IMR-90 (cell line): ENCODE measurements at regions not wholly inside any gene's neighbourhood (a gene's known extent, or its start where the extent isn't known, plus 50 kb on each side); places are given as distances from the start of the nearest gene placed in this dataset.
A peak's percentile ranks its signal among the peaks of the same experiment; 100 is the strongest.

Experiments
- ATAC-seq: fragments of 200-7000 bp; cut with Tn5 transposase; 2 replicates; pipeline ENCODE4 v1.9.1; 2020; ENCODE audit warnings: low read depth, mild to moderate bottlenecking, moderate library complexity
- BruUV-seq: library from RNA; stranded (reverse); fragments of 400-500 nt; replicated peaks from 2 replicates; lab custom pipeline; 2021; lab: Mats Ljungman, UMichigan
- CTCF ChIA-PET: fragments of 300-600 bp; formaldehyde crosslinking; extraction: SDS; loops from one replicate; lab custom pipeline; 2021; ENCODE audit warnings: antibody characterized with exemption; lab: Yijun Ruan, JAX
- POLR2A ChIA-PET: fragments of 300-600 bp; sonication (Branson Sonifier 250); formaldehyde crosslinking; loops from one replicate; lab custom pipeline; 2022; ENCODE audit warnings: antibody characterized with exemption; ENCODE audit not compliant: unreplicated experiment; lab: Charles Lee
- DNase-seq: peaks from one replicate; pipeline ENCODE4 v3.0.0; 2013
- H2AFZ ChIP-seq: replicated peaks from 2 replicates; pipeline ENCODE3; 2013; ENCODE audit warnings: low read length, mild to moderate bottlenecking; ENCODE audit not compliant: poor library complexity
- H2AK5ac ChIP-seq: 2 replicates; pipeline ENCODE4 v1.6.1; 2013; ENCODE audit warnings: low read depth, low read length, inconsistent platforms
- H2AK9ac ChIP-seq: replicated peaks from 2 replicates; pipeline ENCODE3; 2013; ENCODE audit warnings: mild to moderate bottlenecking, low read depth, low read length, moderate library complexity; ENCODE audit not compliant: poor library complexity
- H2BK120ac ChIP-seq: 2 replicates; pipeline ENCODE4 v1.6.1; 2013; ENCODE audit warnings: low read depth, low read length, inconsistent platforms
- H2BK15ac ChIP-seq: 3 replicates; pipeline ENCODE4 v1.6.1; 2013; ENCODE audit warnings: low read depth, low read length, inconsistent platforms
- H2BK20ac ChIP-seq: 2 replicates; pipeline ENCODE4 v1.6.1; 2013; ENCODE audit warnings: low read depth, mild to moderate bottlenecking, inconsistent platforms, low read length, moderate library complexity
- H2BK5ac ChIP-seq: 2 replicates; pipeline ENCODE4 v1.6.1; 2013; ENCODE audit warnings: mild to moderate bottlenecking, low read depth, low read length, inconsistent platforms; ENCODE audit not compliant: poor library complexity, severe bottlenecking
- H3K14ac ChIP-seq: replicated peaks from 2 replicates; pipeline ENCODE4 v1.6.1; 2013; ENCODE audit warnings: low read depth, low read length, inconsistent platforms
- H3K18ac ChIP-seq: 2 replicates; pipeline ENCODE4 v1.6.1; 2013; ENCODE audit warnings: low read depth, low read length, control low read depth
- H3K23ac ChIP-seq: 2 replicates; pipeline ENCODE4 v1.6.1; 2013; ENCODE audit warnings: low read depth, low read length, inconsistent platforms
- H3K27ac ChIP-seq: 2 replicates; pipeline ENCODE4 v1.5.1; 2013; ENCODE audit warnings: mild to moderate bottlenecking, control low read depth, low read length; ENCODE audit not compliant: insufficient read depth
- H3K27me3 ChIP-seq: 2 replicates; pipeline ENCODE4 v1.6.1; 2013; ENCODE audit warnings: low read length; ENCODE audit not compliant: control insufficient read depth, insufficient read depth
- H3K36me3 ChIP-seq: 2 replicates; pipeline ENCODE4 v1.6.1; 2013; ENCODE audit warnings: low read length, mixed read lengths; ENCODE audit not compliant: control insufficient read depth, insufficient read depth
- H3K4ac ChIP-seq: 2 replicates; pipeline ENCODE4 v1.6.1; 2013; ENCODE audit warnings: low read depth, low read length, inconsistent platforms
- H3K4me1 ChIP-seq: 2 replicates; pipeline ENCODE4 v1.6.1; 2013; ENCODE audit warnings: low read length, mixed read lengths; ENCODE audit not compliant: control insufficient read depth, insufficient read depth
- H3K4me2 ChIP-seq: 2 replicates; pipeline ENCODE4 v1.6.1; 2013; ENCODE audit warnings: low read depth, mild to moderate bottlenecking, control low read depth, low read length, moderate library complexity
- H3K4me3 ChIP-seq: 2 replicates; pipeline ENCODE4 v1.5.1; 2013; ENCODE audit warnings: low read depth, mild to moderate bottlenecking, control low read depth, low read length, moderate library complexity; ENCODE audit not compliant: insufficient read depth
- H3K56ac ChIP-seq: 2 replicates; pipeline ENCODE4 v1.6.1; 2013; ENCODE audit warnings: low read length, inconsistent platforms; ENCODE audit not compliant: insufficient read depth; ENCODE audit errors: extremely low read depth
- H3K79me1 ChIP-seq, 2 experiments: 2 replicates each; pipeline ENCODE4 v1.6.1; 2013; ENCODE audit warnings: low read length in 2 of 2, inconsistent platforms in 1 of 2, low read depth in 1 of 2
- H3K9ac ChIP-seq: 2 replicates; pipeline ENCODE4 v1.6.1; 2013; ENCODE audit warnings: low read depth, low read length, control low read depth
- H3K9me1 ChIP-seq: 2 replicates; pipeline ENCODE4 v1.6.1; 2013; ENCODE audit warnings: low read length, inconsistent platforms; ENCODE audit not compliant: insufficient read depth
- H3K9me3 ChIP-seq: 2 replicates; pipeline ENCODE4 v1.6.1; 2013; ENCODE audit warnings: low read length; ENCODE audit not compliant: control insufficient read depth, insufficient read depth
- H4K20me1 ChIP-seq: 2 replicates; pipeline ENCODE4 v1.6.1; 2013; ENCODE audit warnings: low read length, inconsistent platforms; ENCODE audit not compliant: insufficient read depth
- H4K5ac ChIP-seq: 2 replicates; pipeline ENCODE4 v1.6.1; 2013; ENCODE audit warnings: mild to moderate bottlenecking, low read depth, low read length, control low read depth
- H4K8ac ChIP-seq, 2 experiments: 2 replicates each; pipeline ENCODE4 v1.6.1; 2013; ENCODE audit warnings: low read depth in 2 of 2, low read length in 2 of 2, control low read depth in 1 of 2, inconsistent platforms in 1 of 2
- H4K91ac ChIP-seq: 2 replicates; pipeline ENCODE4 v1.6.1; 2013; ENCODE audit warnings: low read depth, low read length, inconsistent platforms; ENCODE audit not compliant: insufficient read depth
- CEBPB ChIP-seq: IDR thresholded peaks from 2 replicates; pipeline ENCODE4 v1.6.1; 2012; ENCODE audit warnings: low read depth, low read length, improper control_type of control experiment
- MAFK ChIP-seq: IDR thresholded peaks from 2 replicates; pipeline ENCODE4 v1.6.1; 2012; ENCODE audit warnings: low read depth, low read length, improper control_type of control experiment
- WGBS, 2 experiments: methylation state at CpG; one replicate each; pipeline versions ENCODE4 v1.1.5 to v1.1.7; 2013; ENCODE audit warnings: missing lambda C conversion rate in 2 of 2; ENCODE audit not compliant: insufficient read length in 1 of 2; ENCODE audit errors: extremely low coverage in 2 of 2; 5-methylcytosine and 5-hydroxymethylcytosine counted together
- dilution Hi-C: fragments of 300-500 bp; cut with HindIII; formaldehyde crosslinking; loops from one replicate; pipeline ENCODE4 v1.14.3; 2018; ENCODE audit warnings: low sequenced_read_pairs; ENCODE audit not compliant: unreplicated experiment
- in situ Hi-C: fragments of 300-500 bp; cut with MboI; formaldehyde crosslinking; loops from 3 replicates; pipeline ENCODE4 v1.14.3; 2019; ENCODE audit warnings: low sequenced_read_pairs, inconsistent platforms, mixed read lengths
- intact Hi-C: fragments of 100-400 bp; cut with micrococcal nuclease; formaldehyde crosslinking; loops from 2 replicates; pipeline ENCODE4 v1.10.0; 2022

DNA sequence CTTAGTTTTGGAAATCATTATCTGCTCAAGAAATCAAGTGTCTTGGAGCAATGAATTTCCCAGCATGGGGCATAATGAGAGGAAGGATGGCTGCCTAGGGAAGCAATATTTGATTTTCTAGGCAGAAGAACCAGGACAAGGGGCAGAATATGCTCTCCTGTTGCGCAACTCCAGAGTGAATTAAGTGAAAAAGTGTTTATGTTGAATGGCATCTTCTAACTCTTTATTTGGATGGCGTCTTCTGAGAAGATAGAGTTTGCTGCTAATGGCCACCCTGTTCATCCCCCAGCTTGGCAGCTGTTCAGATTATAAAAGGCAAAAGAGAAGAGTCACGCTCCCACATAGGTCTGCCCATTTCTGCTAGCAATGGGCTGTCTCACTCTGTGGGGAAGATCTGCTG is 1278.1 kb downstream of the AACS start:
- Histone ChIP-seq H4K91ac (no peak overlapping the region), H3K18ac (no peak overlapping the region), H3K27ac (no peak overlapping the region), H3K9ac (no peak overlapping the region), H3K36me3 (no peaks in the 10 kb centered on the region), H2BK120ac (no peak overlapping the region), H3K4ac (no peak overlapping the region), H3K27me3 (no peaks in the 10 kb centered on the region), H3K4me3 (no peak overlapping the region), H3K23ac (no peak overlapping the region), H3K14ac (no peak overlapping the region), H3K4me1 (no peaks in the 10 kb centered on the region), H2BK20ac (no peak overlapping the region), H3K56ac (no peak overlapping the region), H2AK5ac (no peak overlapping the region), H3K9me1 (no peaks in the 10 kb centered on the region), H4K20me1 (no peaks in the 10 kb centered on the region), H4K8ac (no peak overlapping the region), H3K9me3 (peaks cover 11% of the 10 kb centered on the region), H3K79me1 (no peaks in the 10 kb centered on the region), H2BK15ac (no peak overlapping the region), H4K5ac (no peak overlapping the region), H3K4me2 (no peak overlapping the region), H2BK5ac (no peak overlapping the region), H2AK9ac (no peak overlapping the region), H2AFZ (no peak overlapping the region)
- POLR2A ChIA-PET: no interaction called here
- no TSS peak for BruUV-seq
- WGBS, 2 experiments: no CpG with 5 or more reads among the region's 3 CpGs
- CTCF ChIA-PET: no interaction called here
- peak; percentile 57 for TF ChIP-seq CEBPB
- no peak for TF ChIP-seq MAFK
- dilution Hi-C loops: no loop called here
- ATAC-seq (no peak), DNase-seq (no peak)
- intact Hi-C loops: no loop called here
- in situ Hi-C loops: no loop called here
